Cardiac muscle cell (in vitro differentiated cells and primary cell): ENCODE measurements at regions not wholly inside any gene's neighbourhood (a gene's known extent, or its start where the extent isn't known, plus 50 kb on each side); places are given as distances from the start of the nearest gene placed in this dataset.
A peak's percentile ranks its signal among the peaks of the same experiment; 100 is the strongest.

Source experiments
- DNase-seq, 2 donors: peaks; one replicate each; pipeline versions ENCODE4 v3.0.0 to v3.0.0-alpha.2; 2010 to 2017; ENCODE audit warnings: low read depth in 1 of 2, low spot score in 1 of 2
- H3K27ac ChIP-seq: fragments of 200-600 bp; sonication (generic); 2 replicates; pipeline ENCODE4 v1.5.1; 2016
- H3K27me3 ChIP-seq: fragments of 200-600 bp; sonication (generic); 2 replicates; pipeline ENCODE4 v1.6.0; 2016; ENCODE audit warnings: control low read depth
- H3K36me3 ChIP-seq: fragments of 200-600 bp; sonication (generic); 2 replicates; pipeline ENCODE4 v1.5.1; 2016; ENCODE audit warnings: control low read depth
- H3K4me1 ChIP-seq: fragments of 200-600 bp; sonication (generic); 2 replicates; pipeline ENCODE4 v1.8.1; 2017; ENCODE audit warnings: low read depth, mild to moderate bottlenecking, mixed run types
- H3K4me3 ChIP-seq: fragments of 200-600 bp; sonication (generic); 2 replicates; pipeline ENCODE4 v1.5.1; 2016; ENCODE audit warnings: mild to moderate bottlenecking
- H3K9me3 ChIP-seq: fragments of 200-600 bp; sonication (generic); 2 replicates; pipeline ENCODE4 v1.5.1; 2017; ENCODE audit warnings: low read depth, mild to moderate bottlenecking, control low read depth
- TF ChIP-seq, protein P1 (sequence below): IDR thresholded peaks from 2 replicates; pipeline ENCODE4 v1.5.1; 2012; ENCODE audit warnings: low read depth, mild to moderate bottlenecking, low read length

GRCh38 chr7:378041-378420 is 88.1 kb downstream of the FOXL3 start:
- H3K27me3 ChIP-seq, result no peaks in the 10 kb centered on the region
- no peak for DNase-seq
- no peak overlapping the region for H3K27ac ChIP-seq
- H3K9me3 ChIP-seq, result no peaks in the 10 kb centered on the region
- H3K4me3 ChIP-seq, result no peak overlapping the region
- H3K4me1 ChIP-seq, result peaks cover 5% of the 10 kb centered on the region
- no peaks in the 10 kb centered on the region for H3K36me3 ChIP-seq
- TF ChIP-seq, protein P1, sequence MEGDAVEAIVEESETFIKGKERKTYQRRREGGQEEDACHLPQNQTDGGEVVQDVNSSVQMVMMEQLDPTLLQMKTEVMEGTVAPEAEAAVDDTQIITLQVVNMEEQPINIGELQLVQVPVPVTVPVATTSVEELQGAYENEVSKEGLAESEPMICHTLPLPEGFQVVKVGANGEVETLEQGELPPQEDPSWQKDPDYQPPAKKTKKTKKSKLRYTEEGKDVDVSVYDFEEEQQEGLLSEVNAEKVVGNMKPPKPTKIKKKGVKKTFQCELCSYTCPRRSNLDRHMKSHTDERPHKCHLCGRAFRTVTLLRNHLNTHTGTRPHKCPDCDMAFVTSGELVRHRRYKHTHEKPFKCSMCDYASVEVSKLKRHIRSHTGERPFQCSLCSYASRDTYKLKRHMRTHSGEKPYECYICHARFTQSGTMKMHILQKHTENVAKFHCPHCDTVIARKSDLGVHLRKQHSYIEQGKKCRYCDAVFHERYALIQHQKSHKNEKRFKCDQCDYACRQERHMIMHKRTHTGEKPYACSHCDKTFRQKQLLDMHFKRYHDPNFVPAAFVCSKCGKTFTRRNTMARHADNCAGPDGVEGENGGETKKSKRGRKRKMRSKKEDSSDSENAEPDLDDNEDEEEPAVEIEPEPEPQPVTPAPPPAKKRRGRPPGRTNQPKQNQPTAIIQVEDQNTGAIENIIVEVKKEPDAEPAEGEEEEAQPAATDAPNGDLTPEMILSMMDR, result no peak

DNA sequence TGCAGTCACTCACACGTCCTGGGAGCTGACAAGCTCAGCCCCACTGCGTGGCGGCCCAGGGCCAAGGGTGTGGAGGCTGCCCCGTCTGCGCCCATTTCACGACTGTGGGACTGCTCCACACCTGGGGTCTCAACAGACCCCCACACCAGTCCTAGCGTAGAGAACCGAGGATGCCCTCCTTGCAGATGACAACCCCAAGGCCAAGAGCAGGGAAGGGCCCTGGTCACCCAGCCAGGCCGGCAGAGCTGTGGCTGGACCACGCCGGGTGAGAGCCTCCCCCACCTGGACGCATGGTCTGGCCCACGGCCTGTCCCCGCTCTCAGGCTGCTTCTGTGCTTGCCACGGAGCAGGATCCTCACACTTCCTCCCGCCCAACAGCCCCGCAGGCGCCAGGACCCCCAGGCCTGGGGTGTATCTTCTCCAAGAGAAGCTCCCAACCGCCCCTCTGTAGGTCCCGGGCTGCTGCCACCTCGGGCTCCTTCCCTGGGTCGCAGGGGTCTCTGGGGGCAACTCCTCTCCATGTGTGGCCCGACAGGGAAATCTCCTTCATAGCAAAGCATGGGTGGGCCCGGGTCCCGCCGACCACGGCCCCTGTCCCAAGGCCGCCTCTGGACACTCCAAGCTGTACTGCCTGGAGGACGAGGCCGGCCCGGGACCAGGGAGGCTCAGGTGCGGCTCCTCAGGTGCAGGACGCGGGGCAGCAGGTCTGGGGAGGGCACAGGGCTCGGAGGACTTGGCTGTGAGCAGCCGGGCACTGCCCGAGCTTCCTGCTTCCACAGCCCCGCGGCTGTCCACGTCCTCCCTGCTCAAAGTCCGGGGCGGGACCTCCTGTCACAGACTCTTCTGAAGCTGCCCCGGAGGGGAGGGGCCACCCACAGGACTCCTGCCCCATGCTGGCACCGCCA is 88.8 kb downstream of the FOXL3 start:
- H3K4me1 ChIP-seq, result peaks cover 5% of the 10 kb centered on the region
- no peak for DNase-seq
- H3K36me3 ChIP-seq, result no peaks in the 10 kb centered on the region
- no peak overlapping the region for H3K27ac ChIP-seq
- H3K4me3 ChIP-seq, result no peak overlapping the region
- no peaks in the 10 kb centered on the region for H3K9me3 ChIP-seq
- no peaks in the 10 kb centered on the region for H3K27me3 ChIP-seq
- TF ChIP-seq, protein P1, result no peak

DNA sequence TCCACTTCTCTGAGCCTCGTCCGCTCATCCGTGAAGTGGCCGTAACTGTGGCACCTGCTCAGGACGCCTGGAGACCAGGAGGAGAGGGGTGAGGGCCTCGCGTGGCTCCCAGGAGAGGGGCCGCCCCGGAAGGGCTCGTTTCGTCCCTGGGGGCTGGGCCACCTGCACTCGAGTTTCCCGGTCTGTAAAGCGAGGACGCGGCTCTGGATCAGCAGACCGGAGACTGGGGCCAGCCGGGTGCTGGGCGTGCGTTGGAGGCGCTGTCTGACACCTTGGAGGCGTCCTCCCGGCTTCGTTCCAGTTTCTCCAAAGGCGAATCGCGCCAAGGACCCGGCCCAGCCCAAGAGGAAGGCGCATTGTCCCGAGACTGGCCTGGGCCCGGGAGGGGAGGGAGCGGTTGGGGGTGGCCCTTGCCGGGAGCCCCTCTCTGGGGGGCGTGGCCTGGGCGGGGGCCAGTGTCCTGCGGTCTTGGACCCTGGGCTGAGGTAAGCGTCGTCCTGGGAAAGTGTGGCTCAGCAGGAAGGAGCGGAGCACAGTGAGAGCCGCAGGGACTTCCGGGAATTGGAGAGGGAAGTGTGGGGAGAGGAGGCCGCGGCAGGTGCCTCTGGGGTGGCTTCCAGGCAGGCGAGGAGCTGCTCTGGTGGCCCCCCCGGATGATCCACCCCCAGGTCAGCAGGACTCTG is 89.6 kb downstream of the FOXL3 start:
- Histone ChIP-seq H3K36me3 (no peaks in the 10 kb centered on the region), H3K9me3 (no peaks in the 10 kb centered on the region), H3K27ac (no peak overlapping the region), H3K4me3 (no peak overlapping the region), H3K27me3 (no peaks in the 10 kb centered on the region), H3K4me1 (peaks cover 5% of the 10 kb centered on the region)
- DNase-seq, result peak in 1 of 2 donors; percentile 41
- TF ChIP-seq, protein P1, result no peak

DNA sequence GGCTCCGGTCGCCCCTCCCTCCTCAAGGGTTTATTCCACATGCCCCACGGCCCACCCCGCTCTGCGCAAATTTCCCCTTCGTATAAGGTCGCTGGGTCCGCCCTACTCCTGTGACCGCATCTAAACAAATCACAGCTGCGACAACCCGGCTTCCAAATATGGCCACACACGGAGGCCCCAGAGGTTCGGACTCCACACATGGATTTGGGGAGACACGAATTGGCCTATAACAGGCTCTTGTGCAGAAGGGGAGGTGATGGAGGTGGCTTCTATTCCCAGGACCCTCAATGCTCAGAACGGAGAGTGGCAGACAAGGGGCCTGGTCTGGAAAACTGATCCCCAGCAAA is 90.1 kb downstream of the FOXL3 start:
- Histone ChIP-seq H3K36me3 (no peaks in the 10 kb centered on the region), H3K27ac (no peak overlapping the region), H3K4me3 (no peak overlapping the region), H3K4me1 (peaks cover 5% of the 10 kb centered on the region), H3K9me3 (no peaks in the 10 kb centered on the region), H3K27me3 (no peaks in the 10 kb centered on the region)
- peak in 1 of 2 donors; percentile 35 for DNase-seq
- TF ChIP-seq, protein P1, result no peak

DNA sequence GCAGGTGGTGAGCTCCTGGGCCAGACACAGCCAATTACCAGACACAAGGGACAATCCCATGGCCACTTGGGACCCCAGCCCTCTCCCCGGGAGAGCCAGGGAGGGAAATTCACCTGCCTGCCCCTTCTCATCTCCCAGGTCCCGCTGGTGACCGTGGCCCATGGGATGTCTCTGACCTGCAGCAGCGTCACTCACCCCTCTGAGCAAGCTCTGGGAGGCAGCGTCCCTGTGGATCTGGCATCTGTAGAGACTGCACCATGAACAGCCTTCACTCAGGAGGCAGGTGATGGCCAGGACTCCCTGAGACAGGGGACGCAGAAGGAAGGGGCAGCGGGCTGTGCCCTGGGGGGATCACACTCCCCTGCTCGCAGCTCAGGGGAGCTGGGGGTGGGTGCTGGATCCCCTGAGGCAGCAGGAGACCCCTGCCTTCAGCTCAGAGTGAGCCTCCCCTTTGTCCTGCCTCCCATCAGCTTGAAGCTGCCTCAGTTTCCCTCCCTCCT is 90.8 kb downstream of the FOXL3 start:
- no peaks in the 10 kb centered on the region for H3K36me3 ChIP-seq
- H3K4me1 ChIP-seq, result peaks cover 5% of the 10 kb centered on the region
- H3K4me3 ChIP-seq, result no peak overlapping the region
- TF ChIP-seq, protein P1, result no peak
- no peaks in the 10 kb centered on the region for H3K27me3 ChIP-seq
- DNase-seq, result no peak
- H3K27ac ChIP-seq, result no peak overlapping the region
- no peaks in the 10 kb centered on the region for H3K9me3 ChIP-seq
